WTC11 (cell line): ENCODE measurements at regions not wholly inside any gene's neighbourhood (a gene's known extent, or its start where the extent isn't known, plus 50 kb on each side); places are given as distances from the start of the nearest gene placed in this dataset.

ENCODE experiments used
- CDX4 ChIP-seq: fragments of 250-450 bp; sonication (Bioruptor Pico); IDR thresholded peaks from 2 replicates; pipeline ENCODE4 v1.9.0; 2021; ENCODE audit warnings: moderate library complexity, mild to moderate bottlenecking, inconsistent platforms, borderline replicate concordance
- ELF4 ChIP-seq: sonication (generic); formaldehyde crosslinking; IDR thresholded peaks from 2 replicates; pipeline ENCODE4 v1.8.1; 2022; ENCODE audit warnings: low read depth, mild to moderate bottlenecking, moderate library complexity, missing genetic modification reagents
- GRHL2 ChIP-seq: fragments of 250-450 bp; sonication (Bioruptor Pico); IDR thresholded peaks from 2 replicates; pipeline ENCODE4 v1.8.0; 2022; ENCODE audit warnings: mild to moderate bottlenecking, moderate library complexity; ENCODE audit not compliant: insufficient replicate concordance, severe bottlenecking
- GTF2I ChIP-seq: fragments of 250-450 bp; sonication (Bioruptor Pico); conservative IDR thresholded peaks from 2 replicates; pipeline ENCODE4 v1.4.0; 2021; ENCODE audit warnings: mild to moderate bottlenecking
- JUN ChIP-seq: sonication (generic); formaldehyde crosslinking; IDR thresholded peaks from 2 replicates; pipeline ENCODE4 v1.8.0; 2023; ENCODE audit warnings: mild to moderate bottlenecking, missing genetic modification reagents
- USF1 ChIP-seq: sonication (generic); formaldehyde crosslinking; IDR thresholded peaks from 2 replicates; pipeline ENCODE4 v1.8.0; 2022; ENCODE audit warnings: mild to moderate bottlenecking, missing genetic modification reagents
- TF ChIP-seq, protein P1 (sequence below): sonication (generic); formaldehyde crosslinking; IDR thresholded peaks from 2 replicates; pipeline ENCODE4 v1.8.1; 2023; ENCODE audit warnings: mild to moderate bottlenecking, moderate library complexity, missing genetic modification reagents

- TF ChIP-seq ELF4 = 0 out of 2 replicates have a peak, but pooled peaks have one; percentile 48
- TF ChIP-seq JUN (CRISPR knock-in tag) = peak; percentile 40; the same call in 1 of the 2 replicates
- no peak for TF ChIP-seq CDX4 (CRISPR knock-in tag)
- TF ChIP-seq, protein P1, sequence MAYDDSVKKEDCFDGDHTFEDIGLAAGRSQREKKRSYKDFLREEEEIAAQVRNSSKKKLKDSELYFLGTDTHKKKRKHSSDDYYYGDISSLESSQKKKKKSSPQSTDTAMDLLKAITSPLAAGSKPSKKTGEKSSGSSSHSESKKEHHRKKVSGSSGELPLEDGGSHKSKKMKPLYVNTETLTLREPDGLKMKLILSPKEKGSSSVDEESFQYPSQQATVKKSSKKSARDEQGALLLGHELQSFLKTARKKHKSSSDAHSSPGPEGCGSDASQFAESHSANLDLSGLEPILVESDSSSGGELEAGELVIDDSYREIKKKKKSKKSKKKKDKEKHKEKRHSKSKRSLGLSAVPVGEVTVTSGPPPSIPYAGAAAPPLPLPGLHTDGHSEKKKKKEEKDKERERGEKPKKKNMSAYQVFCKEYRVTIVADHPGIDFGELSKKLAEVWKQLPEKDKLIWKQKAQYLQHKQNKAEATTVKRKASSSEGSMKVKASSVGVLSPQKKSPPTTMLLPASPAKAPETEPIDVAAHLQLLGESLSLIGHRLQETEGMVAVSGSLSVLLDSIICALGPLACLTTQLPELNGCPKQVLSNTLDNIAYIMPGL = peak; percentile 20; the same call in 1 of the 2 replicates
- no peak for TF ChIP-seq GRHL2
- peak; percentile 57; the same call in 1 of the 2 replicates for TF ChIP-seq USF1 (CRISPR knock-in tag)
- no peak for TF ChIP-seq GTF2I
Measured at GRCh38 chr1:212558693-212559480, 49.7 kb upstream of the ATF3 start (continued).
